GM19372 (cell line): ENCODE measurements at regions not wholly inside any gene's neighbourhood (a gene's known extent, or its start where the extent isn't known, plus 50 kb on each side); places are given as distances from the start of the nearest gene placed in this dataset.

ENCODE experiments used
- ATAC-seq: cut with Tn5 transposase; IDR thresholded peaks from one replicate; pipeline ENCODE4 v1.9.1; 2021; ENCODE audit warnings: mild to moderate bottlenecking, low read depth, moderate library complexity; ENCODE audit not compliant: unreplicated experiment

- no peak for ATAC-seq
Measured at GRCh38 chr17:77579131-77579530, 379.4 kb upstream of the TNRC6C start.

GRCh38 chr17:77579682-77580081 lies 378.8 kb upstream of the TNRC6C start:
- no peak for ATAC-seq

GRCh38 chr17:77580531-77581270 lies 377.8 kb upstream of the TNRC6C start:
- no peak for ATAC-seq

GRCh38 chr17:77581480-77581879 lies 377.0 kb upstream of the TNRC6C start:
- ATAC-seq, result no peak

GRCh38 chr17:77585142-77585860 lies 373.2 kb upstream of the TNRC6C start:
- ATAC-seq, result no peak

GRCh38 chr17:77590951-77591735 lies 367.4 kb upstream of the TNRC6C start:
- ATAC-seq, result no peak

- ATAC-seq, result no peak
Measured at GRCh38 chr17:77592106-77592865, 366.2 kb upstream of the TNRC6C start.

GRCh38 chr17:77593081-77593480 lies 365.4 kb upstream of the TNRC6C start:
- ATAC-seq, result no peak

- no peak for ATAC-seq
Measured at GRCh38 chr17:77594416-77595209, 363.9 kb upstream of the TNRC6C start.

GRCh38 chr17:77596491-77597417 lies 361.7 kb upstream of the TNRC6C start:
- no peak for ATAC-seq

GRCh38 chr17:77597418-77598240 lies 360.9 kb upstream of the TNRC6C start:
- ATAC-seq, result no peak

- ATAC-seq, result no peak
Measured at GRCh38 chr17:77598241-77598620, 360.3 kb upstream of the TNRC6C start.

GRCh38 chr17:77599699-77600098 lies 358.8 kb upstream of the TNRC6C start:
- no peak for ATAC-seq

GRCh38 chr17:77600346-77600745 lies 358.2 kb upstream of the TNRC6C start:
- ATAC-seq, result no peak

GRCh38 chr17:77601054-77601979 lies 357.2 kb upstream of the TNRC6C start:
- ATAC-seq, result no peak

GRCh38 chr17:77602062-77602746 lies 356.3 kb upstream of the TNRC6C start:
- no peak for ATAC-seq
